Body of pancreas (tissue), 4 donors: ENCODE measurements at regions not wholly inside any gene's neighbourhood (a gene's known extent, or its start where the extent isn't known, plus 50 kb on each side); places are given as distances from the start of the nearest gene placed in this dataset.

Source experiments
- ATAC-seq: fragments of 150-250 bp; one replicate; pipeline ENCODE4 v1.9.1; 2016
- DNase-seq, 4 donors: peaks; one replicate each; pipeline ENCODE4 v3.0.0-alpha.2; 2019
- H3K27ac ChIP-seq, 4 donors: fragments of 200-600 bp; sonication (generic); 1 replicate in 3 of 4; 2 replicates in 1 of 4; pipeline versions ENCODE4 v1.5.1 to v1.6.1; 2016 to 2019; ENCODE audit warnings: mild to moderate bottlenecking in 1 of 4, mixed read lengths in 1 of 4, moderate library complexity in 1 of 4
- H3K27me3 ChIP-seq, 2 donors: fragments of 200-600 bp; sonication (generic); one replicate each; pipeline ENCODE4 v1.6.0; 2016; ENCODE audit warnings: mild to moderate bottlenecking in 1 of 2
- H3K36me3 ChIP-seq, 2 donors: fragments of 200-600 bp; sonication (generic); replicated peaks in 1 of 2; 2 replicates each; pipeline ENCODE4 v1.5.1; 2016; ENCODE audit warnings: low read depth in 2 of 2; ENCODE audit not compliant: insufficient read depth in 1 of 2
- H3K4me1 ChIP-seq: fragments of 200-600 bp; sonication (generic); one replicate; pipeline ENCODE4 v1.6.0; 2016
- H3K4me3 ChIP-seq, 2 donors: fragments of 200-600 bp; sonication (generic); 1 replicate in 1 of 2; 2 replicates in 1 of 2; pipeline ENCODE4 v1.5.1; 2016 to 2019
- H3K9me3 ChIP-seq, 3 donors: fragments of 200-600 bp; sonication (generic); 1 replicate in 2 of 3; 2 replicates in 1 of 3; pipeline ENCODE4 v1.5.1; 2016
- CTCF ChIP-seq, 7 experiments: fragments of 450-650 bp in 4 of 7; fragments of 200-600 bp in 3 of 7; sonication (generic) in 3 of 7; IDR thresholded peaks; one replicate each; pipeline ENCODE4 v1.5.1; 2016 to 2019; ENCODE audit warnings: antibody characterized with exemption in 7 of 7
- POLR2A ChIP-seq, 3 donors: fragments of 450-650 bp; IDR thresholded peaks; one replicate each; pipeline ENCODE4 v1.6.1; 2016; ENCODE audit warnings: antibody characterized with exemption in 3 of 3, mild to moderate bottlenecking in 2 of 3
- WGBS, 2 donors: methylation state at CpG; one replicate each; pipeline ENCODE4 v1.1.5; 2017; 5-methylcytosine and 5-hydroxymethylcytosine counted together
- intact Hi-C: fragments of 100-400 bp; cut with DNase I; formaldehyde crosslinking; loops from one replicate; pipeline ENCODE4 v1.15.1; 2023

- Histone ChIP-seq H3K4me1 (no peaks in the 10 kb centered on the region), H3K9me3 (no peaks in the 10 kb centered on the region), H3K36me3 (no peaks in the 10 kb centered on the region), H3K4me3 (no peak overlapping the region), H3K27ac (no peak overlapping the region), H3K27me3 (no peaks in the 10 kb centered on the region)
- ATAC-seq (no peak), DNase-seq (no peak)
- intact Hi-C loops: no loop called here
- TF ChIP-seq CTCF (IDR thresholded peaks at IDR 0.05) (no peak), POLR2A (IDR thresholded peaks at IDR 0.05) (no peak)
- 26 to 30% methylated on average over 4 of the region's 4 CpGs for WGBS, 2 donors
Observed at GRCh38 chr9:79446523-79447307, 125.0 kb upstream of the TLE4 start.

DNA sequence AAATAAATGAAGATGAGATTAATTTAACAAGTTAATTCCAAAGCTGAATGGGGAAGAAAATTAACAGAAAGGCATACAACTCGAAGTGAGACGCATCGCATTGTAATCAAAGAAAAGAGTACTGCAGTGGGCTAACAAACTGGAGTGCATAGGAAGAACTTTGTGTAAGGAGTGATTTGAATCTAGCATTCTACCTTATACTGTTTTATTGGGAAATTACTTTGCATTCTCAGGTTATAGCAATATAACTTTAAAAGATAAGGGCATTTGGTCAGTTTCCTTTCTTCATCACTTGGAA lies 124.5 kb upstream of the TLE4 start:
- WGBS, 2 donors: 77 to 81% methylated on average over 3 of the region's 3 CpGs
- TF ChIP-seq CTCF (IDR thresholded peaks at IDR 0.05) (no peak), POLR2A (IDR thresholded peaks at IDR 0.05) (no peak)
- Histone ChIP-seq H3K9me3 (no peaks in the 10 kb centered on the region), H3K27me3 (no peaks in the 10 kb centered on the region), H3K4me1 (no peaks in the 10 kb centered on the region), H3K27ac (no peak overlapping the region), H3K4me3 (no peak overlapping the region), H3K36me3 (no peaks in the 10 kb centered on the region)
- ATAC-seq (no peak), DNase-seq (no peak)
- intact Hi-C loops: no loop called here

- DNase-seq (no peak), ATAC-seq (no peak)
- WGBS, 2 donors: 49 to 61% methylated on average over 5 of the region's 5 CpGs
- Histone ChIP-seq H3K4me1 (no peaks in the 10 kb centered on the region), H3K36me3 (no peaks in the 10 kb centered on the region), H3K4me3 (no peak overlapping the region), H3K27ac (no peak overlapping the region), H3K9me3 (no peaks in the 10 kb centered on the region), H3K27me3 (no peaks in the 10 kb centered on the region)
- intact Hi-C loops: no loop called here
- TF ChIP-seq POLR2A (IDR thresholded peaks at IDR 0.05) (no peak), CTCF (IDR thresholded peaks at IDR 0.05) (no peak)
Observed at GRCh38 chr9:79447762-79448161, 124.0 kb upstream of the TLE4 start.

GRCh38 chr9:79452265-79452664 lies 119.5 kb upstream of the TLE4 start:
- Histone ChIP-seq H3K27me3 (no peaks in the 10 kb centered on the region), H3K4me1 (no peaks in the 10 kb centered on the region), H3K36me3 (no peaks in the 10 kb centered on the region), H3K4me3 (no peak overlapping the region), H3K9me3 (no peaks in the 10 kb centered on the region), H3K27ac (no peak overlapping the region)
- DNase-seq (no peak), ATAC-seq (no peak)
- intact Hi-C loops: no loop called here
- TF ChIP-seq CTCF (IDR thresholded peaks at IDR 0.05) (no peak), POLR2A (IDR thresholded peaks at IDR 0.05) (no peak)

DNA sequence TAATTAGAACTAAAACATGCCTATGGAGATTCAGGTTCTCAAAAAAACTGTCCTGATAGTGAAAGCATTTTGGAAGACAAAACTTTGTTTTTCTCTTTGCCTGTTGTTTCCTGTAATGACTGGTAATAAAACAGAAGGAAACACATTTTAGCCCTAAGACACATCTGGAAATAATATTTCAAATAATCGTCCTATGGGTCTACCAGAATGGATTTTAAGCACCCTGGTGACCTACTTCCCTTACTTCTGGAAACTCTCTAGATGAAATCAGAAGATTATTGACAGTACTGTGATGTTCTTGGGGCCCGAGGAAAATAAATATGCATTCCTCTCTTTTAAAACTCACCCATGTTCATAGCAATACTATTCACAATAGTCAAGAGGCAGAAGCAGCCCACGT lies 110.1 kb upstream of the TLE4 start:
- Histone ChIP-seq H3K36me3 (no peaks in the 10 kb centered on the region), H3K4me1 (no peaks in the 10 kb centered on the region), H3K27me3 (no peaks in the 10 kb centered on the region), H3K9me3 (no peaks in the 10 kb centered on the region), H3K27ac (no peak overlapping the region), H3K4me3 (no peak overlapping the region)
- ATAC-seq: no peak
- intact Hi-C loops: no loop called here
- no peak for DNase-seq
- WGBS, 2 donors: 49 to 55% methylated on average over 3 of the region's 3 CpGs
- TF ChIP-seq CTCF (IDR thresholded peaks at IDR 0.05) (no peak), POLR2A (IDR thresholded peaks at IDR 0.05) (no peak)
